ENCODE measurements at regions not wholly inside any gene's neighbourhood (a gene's known extent, or its start where the extent isn't known, plus 50 kb on each side); places are given as distances from the start of the nearest gene placed in this dataset.

DNA sequence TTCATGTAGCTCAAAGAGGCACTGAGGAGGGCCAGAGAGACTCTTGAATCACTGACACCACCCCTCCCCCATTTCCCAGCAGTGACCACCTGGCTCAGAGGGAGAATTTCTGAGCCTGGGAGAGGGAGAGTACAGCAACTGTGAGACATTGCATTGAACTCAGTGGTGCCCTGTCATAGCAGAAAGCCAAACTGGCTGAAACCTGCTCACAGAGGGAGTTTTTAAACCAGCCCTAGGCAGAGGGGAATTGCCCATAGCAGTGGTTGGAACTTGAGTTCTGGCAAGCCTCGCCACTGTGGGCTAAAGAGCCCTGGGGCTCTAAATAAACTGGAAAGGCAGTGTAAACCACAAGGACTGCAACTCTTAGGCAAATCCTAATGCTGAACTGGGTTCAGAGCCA is 243.1 kb downstream of the ADCYAP1 start:
- TF ChIP-seq GATA3 (IDR thresholded peaks at IDR 0.05; ENCODE audit: low read depth, low read length) (no peak), GATA2 (IDR thresholded peaks at IDR 0.05; ENCODE audit: low read depth, low read length) (no peak)

DNA sequence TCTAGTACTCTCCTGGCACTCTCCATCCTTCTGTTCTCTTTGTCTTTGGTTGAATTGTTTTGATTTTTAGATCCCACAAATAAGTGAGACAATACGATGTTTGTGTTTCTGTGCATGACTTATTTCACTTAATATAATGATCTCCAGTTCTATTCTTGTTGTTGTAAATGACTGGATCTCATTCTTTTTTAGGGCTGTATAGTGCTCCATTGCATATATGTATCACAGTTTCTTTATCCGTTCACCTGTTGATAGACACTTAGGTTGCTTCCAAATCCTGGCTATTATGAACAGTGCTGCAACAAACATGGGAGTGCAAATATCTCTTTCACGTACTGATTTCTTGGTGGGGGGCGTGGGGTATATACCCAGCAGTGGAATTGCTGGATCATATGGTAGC is 245.0 kb downstream of the ADCYAP1 start:
- no peak for TF ChIP-seq GATA3 (IDR thresholded peaks at IDR 0.05; ENCODE audit: low read depth, low read length)
- no peak for TF ChIP-seq GATA2 (IDR thresholded peaks at IDR 0.05; ENCODE audit: low read depth, low read length)

DNA sequence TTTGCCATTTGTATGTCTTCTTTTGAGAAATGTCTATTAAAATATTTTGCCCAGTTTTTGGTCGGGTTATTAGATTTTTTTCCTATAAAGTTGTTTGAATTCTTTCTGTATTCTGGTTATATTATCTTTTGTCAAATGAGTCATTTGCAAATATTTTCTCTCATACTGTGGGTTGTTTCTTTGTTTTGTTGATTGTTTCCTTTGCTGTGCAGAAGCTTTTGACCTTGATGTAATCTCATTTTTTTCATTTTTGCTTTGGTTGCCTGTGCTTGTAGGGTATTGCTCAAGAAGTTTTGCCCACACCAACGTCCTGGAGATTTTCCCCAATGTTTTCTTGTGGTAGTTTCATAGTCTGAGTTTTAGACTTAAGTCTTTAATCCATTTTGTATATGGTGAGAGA is 245.7 kb downstream of the ADCYAP1 start:
- TF ChIP-seq GATA3 (IDR thresholded peaks at IDR 0.05; ENCODE audit: low read depth, low read length) (no peak), GATA2 (IDR thresholded peaks at IDR 0.05; ENCODE audit: low read depth, low read length) (no peak)

DNA sequence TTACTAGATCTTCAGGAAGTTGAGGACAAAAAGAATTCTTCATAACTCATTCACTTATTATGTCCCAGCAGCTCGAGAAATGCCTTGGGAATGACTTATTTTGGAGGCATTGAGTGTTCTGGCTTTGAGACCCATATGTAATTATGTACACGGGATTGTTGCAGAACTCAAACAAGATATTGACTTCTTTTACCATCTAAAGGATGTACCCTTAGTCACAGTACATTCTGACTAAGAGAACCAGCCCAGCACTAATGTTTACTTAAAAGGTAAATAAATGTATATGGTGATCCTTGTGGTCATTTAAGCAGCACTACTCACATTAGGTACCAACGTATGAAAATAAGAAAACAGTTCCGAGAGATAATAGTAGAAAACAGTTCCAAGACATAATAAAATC is 268.9 kb downstream of the ADCYAP1 start:
- TF ChIP-seq GATA3 (IDR thresholded peaks at IDR 0.05; ENCODE audit: low read depth, low read length) (no peak), GATA2 (IDR thresholded peaks at IDR 0.05; ENCODE audit: low read depth, low read length) (no peak)

DNA sequence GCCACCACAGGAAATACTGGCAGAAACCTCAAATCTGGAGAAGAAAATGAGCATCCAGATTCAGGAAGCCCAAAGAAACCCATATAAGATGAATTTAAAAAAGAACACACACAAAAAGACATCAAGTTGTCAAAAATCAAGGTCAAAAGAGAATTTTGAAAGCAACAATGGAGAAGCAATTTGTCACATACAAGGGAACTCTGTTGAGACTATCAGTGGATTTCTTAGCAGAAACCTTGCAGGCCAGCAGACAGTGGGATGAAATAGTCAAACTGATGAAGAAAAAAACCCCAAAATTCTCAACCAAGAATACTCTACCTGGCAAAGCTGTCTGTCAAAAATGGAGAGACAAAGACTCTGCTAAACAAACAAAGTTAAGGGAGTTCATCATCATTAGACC is 272.6 kb downstream of the ADCYAP1 start:
- no peak for TF ChIP-seq GATA2 (IDR thresholded peaks at IDR 0.05; ENCODE audit: low read depth, low read length)

DNA sequence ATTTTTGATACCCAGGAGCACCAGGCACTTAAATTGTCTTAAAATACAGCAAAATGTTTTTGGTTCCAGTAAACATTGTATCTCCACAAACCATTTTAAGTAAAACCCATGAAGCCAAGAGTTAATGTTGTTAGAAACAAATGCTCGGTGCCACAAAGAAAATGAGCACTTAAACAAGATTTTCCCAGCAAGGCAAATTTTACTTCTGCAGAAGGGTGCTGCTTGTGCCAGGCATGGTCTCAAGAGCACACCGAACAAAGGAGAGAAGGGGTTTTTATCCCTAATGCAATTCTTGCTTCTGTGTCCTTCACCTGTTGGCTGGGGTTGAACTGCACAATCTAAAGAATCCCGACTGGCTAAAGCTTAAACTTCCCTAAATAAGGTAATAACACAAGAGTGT is 286.7 kb downstream of the ADCYAP1 start:
- no peak for TF ChIP-seq GATA2 (IDR thresholded peaks at IDR 0.05; ENCODE audit: low read depth, low read length)
- TF ChIP-seq GATA3 (IDR thresholded peaks at IDR 0.05; ENCODE audit: low read depth, low read length), result no peak

DNA sequence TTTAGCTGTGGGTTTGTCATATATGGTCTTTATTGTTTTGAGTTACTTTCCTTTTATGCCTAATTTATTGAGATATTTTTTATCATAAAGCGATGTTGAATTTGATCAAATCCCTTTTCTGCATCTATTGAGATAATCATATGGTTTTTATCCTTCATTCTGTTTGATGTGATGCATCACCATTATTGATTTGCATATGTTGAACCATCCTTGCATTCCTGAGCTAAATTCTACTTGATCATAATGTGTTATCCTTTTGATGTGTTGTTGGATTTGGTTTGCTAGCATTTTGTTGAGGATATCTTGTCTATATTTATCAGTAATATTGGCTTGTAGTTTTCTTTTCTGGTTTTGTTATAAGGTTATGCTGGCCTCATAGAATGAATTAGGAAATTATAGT is 308.5 kb downstream of the ADCYAP1 start:
- TF ChIP-seq GATA2 (IDR thresholded peaks at IDR 0.05; ENCODE audit: low read depth, low read length), result no peak
- TF ChIP-seq GATA3 (IDR thresholded peaks at IDR 0.05; ENCODE audit: low read depth, low read length), result no peak

DNA sequence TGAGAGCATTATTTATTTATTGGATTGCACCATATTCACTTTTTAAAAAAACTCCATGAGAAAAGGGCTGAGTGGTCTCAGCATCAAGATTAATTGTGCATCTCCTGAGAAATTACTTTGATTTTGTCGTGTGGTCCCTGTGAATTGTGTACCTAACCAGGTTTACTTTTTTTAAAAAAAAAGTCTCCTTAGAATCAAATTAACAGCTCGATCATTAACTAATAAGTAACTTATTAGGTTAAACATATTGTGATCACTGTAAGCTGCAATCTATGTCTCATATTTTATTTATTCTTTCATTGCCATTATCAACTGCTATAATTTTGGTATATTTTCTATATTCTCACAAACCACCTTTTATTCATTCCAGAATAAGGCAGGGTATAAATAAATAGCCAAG is 318.2 kb downstream of the ADCYAP1 start:
- TF ChIP-seq GATA3 (IDR thresholded peaks at IDR 0.05; ENCODE audit: low read depth, low read length), result no peak

DNA sequence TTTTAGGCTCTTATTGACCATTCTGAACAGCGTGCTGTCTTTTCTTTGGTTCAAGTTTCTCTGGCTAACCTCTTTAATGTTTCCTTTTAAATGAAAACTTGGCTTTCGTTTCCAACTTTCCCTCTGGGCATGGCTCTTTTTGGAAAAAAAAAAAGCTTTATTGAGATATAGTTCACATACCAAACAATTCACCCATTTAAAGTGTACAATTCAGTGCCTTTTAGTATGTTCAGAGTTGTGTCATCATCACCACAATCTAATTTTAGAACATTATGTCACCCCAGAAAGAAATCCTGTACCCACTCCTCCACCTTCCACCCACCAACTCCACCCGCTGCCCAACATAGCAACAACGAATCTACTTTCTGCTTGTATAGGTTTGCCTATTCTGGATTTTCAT is 322.4 kb downstream of the ADCYAP1 start:
- no peak for TF ChIP-seq GATA3 (IDR thresholded peaks at IDR 0.05; ENCODE audit: low read depth, low read length)
- no peak for TF ChIP-seq GATA2 (IDR thresholded peaks at IDR 0.05; ENCODE audit: low read depth, low read length)

DNA sequence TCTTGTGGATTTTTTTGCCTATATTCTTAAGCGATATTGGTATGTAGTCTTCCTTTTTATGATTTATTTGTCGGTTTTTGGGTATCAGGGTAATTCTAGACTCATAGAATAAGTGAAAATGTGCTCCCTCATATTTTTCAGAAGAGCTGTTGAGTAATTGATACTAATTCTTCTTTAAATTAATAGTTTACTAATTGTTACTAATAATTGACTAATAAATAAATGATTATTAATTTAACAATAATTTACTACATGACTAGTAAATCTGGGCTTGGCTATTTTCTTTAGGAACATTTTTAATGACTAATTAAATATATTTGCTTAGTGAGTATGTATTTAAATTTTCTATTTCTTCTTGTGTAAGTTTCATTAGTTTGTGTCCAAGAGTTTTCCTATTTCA is 325.0 kb downstream of the ADCYAP1 start:
- no peak for TF ChIP-seq GATA3 (IDR thresholded peaks at IDR 0.05; ENCODE audit: low read depth, low read length)
- TF ChIP-seq GATA2 (IDR thresholded peaks at IDR 0.05; ENCODE audit: low read depth, low read length), result no peak

DNA sequence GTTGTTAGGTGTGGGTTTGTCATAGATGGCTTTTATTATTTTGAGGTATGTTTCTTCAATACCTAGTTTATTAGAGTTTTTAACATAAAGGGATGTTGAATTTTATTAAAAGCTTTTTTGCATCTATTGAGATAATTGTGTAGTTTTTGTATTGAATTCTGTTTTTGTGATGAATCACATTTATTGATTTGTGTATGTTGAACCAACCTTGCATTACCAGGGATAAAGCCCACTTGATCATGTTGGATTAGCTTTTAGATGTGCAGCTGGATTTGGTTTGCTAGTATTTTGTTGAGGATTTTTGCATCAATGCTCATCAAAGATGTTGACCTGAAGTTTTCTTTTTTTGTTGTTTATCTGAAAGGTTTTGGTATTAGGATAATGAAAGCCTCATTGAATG is 328.2 kb downstream of the ADCYAP1 start:
- TF ChIP-seq GATA3 (IDR thresholded peaks at IDR 0.05; ENCODE audit: low read depth, low read length), result no peak
- TF ChIP-seq GATA2 (IDR thresholded peaks at IDR 0.05; ENCODE audit: low read depth, low read length), result no peak

DNA sequence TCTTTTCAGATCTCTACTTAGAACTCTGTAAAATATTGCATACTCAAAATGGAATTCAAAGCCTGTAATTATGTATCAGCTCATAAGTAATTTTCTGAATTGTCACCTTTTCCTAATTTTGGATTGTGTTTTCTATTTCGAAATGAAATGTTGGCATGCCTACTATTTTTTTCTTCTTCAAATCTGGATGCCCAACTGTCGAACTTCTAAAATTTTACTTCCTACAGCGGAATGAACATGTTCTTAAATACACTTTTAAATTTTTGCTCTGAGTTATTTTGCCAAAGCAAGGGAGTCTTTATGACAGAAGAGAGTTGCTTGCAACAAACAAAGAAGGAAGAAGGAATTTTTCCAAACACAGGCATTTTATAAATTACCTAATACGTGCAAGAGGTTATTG is 336.0 kb downstream of the ADCYAP1 start:
- no peak for TF ChIP-seq GATA2 (IDR thresholded peaks at IDR 0.05; ENCODE audit: low read depth, low read length)
- no peak for TF ChIP-seq GATA3 (IDR thresholded peaks at IDR 0.05; ENCODE audit: low read depth, low read length)

DNA sequence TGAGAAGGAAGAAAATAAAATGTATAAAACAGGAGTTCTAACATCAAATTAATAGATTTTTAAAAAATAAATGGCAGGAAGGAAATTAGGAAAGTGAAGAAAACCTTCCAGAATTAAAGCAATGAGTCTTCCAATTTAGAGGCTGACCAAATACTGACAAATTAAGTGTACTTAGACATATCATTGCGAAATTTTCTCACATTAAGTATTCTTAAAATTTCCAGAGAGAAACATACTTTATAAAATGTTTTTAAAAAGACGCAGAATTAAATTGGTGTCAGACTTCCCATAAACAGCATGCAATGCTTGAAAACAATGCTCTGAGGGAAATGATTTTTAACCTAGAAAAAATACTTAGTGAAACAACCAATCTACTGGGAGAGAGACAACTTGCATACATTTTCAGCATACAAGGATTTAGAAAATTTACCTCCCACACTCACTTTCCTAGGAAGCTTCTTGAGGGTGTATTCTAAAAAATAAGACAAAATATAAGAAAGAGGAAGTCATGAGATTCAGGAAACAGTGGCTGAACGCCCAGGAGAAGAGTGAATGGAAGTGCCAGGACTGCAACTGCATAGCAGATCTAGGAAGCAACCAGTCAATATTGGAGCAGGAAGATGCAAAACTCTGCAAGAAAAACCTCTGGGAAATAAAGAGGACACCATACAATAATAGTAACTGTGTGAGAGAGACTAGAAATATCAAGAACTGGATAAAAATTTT is 339.9 kb downstream of the ADCYAP1 start:
- TF ChIP-seq GATA3 (IDR thresholded peaks at IDR 0.05; ENCODE audit: low read depth, low read length) (no peak), GATA2 (IDR thresholded peaks at IDR 0.05; ENCODE audit: low read depth, low read length) (no peak)

DNA sequence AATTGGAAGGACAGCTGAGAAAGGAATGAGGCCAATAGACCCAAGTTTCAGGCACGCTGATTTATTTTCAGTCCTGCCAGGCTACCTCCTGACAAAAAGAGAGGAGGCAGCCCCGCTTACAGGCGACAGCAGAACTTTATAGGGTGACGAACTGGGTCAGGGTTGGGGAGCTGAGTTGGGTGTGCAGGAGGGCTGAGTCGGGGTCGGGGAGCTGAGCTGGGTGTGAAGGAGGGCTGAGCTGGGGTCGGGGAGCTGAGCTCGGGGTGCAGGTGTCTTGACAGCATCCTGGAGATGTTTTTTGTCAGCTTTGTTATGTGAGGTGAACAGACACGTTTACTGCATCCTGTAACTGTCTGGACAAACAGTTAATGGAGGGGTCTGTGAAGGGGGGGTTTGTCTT is 342.2 kb downstream of the ADCYAP1 start:
- TF ChIP-seq GATA3 (IDR thresholded peaks at IDR 0.05; ENCODE audit: low read depth, low read length), result no peak
- TF ChIP-seq GATA2 (IDR thresholded peaks at IDR 0.05; ENCODE audit: low read depth, low read length), result no peak

DNA sequence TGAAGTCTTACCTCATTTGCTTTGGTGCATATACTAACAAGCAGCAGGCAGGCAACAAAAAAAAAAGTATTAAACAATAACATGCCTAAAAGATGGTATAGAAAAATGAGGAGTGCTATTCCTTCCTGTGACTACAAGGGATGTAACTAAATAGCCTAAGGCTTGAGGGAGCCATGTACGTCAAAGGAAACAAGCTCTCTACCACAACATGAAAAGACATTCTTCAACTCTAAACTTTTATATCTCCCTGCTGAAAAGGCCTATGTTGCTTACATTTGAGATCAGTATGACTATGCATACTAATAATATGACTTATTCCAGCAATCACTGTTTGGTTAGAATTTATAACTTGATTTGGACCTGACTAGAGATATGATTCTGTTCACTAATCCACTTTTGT is 347.9 kb downstream of the ADCYAP1 start:
- no peak for TF ChIP-seq GATA2 (IDR thresholded peaks at IDR 0.05; ENCODE audit: low read depth, low read length)
- no peak for TF ChIP-seq GATA3 (IDR thresholded peaks at IDR 0.05; ENCODE audit: low read depth, low read length)

DNA sequence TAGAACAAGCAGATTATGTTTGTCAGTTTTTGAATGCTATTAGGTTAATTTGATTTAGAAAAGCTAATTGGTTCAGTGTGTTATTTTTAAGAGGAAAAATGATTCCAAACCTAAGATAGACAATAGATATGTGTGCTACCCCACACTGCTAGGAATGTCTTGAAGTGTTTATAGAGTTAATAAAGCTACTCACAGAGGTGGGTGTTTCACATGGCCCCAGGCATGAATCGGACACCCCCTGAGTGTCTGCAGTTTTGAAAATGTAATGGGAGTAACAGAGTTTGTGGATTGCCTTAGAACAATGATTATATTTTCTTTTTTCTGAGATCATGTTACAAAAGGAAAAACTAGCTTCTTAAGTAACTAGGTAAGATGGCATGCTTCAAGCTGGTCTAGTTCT is 348.3 kb downstream of the ADCYAP1 start:
- no peak for TF ChIP-seq GATA2 (IDR thresholded peaks at IDR 0.05; ENCODE audit: low read depth, low read length)
- no peak for TF ChIP-seq GATA3 (IDR thresholded peaks at IDR 0.05; ENCODE audit: low read depth, low read length)
